SK-N-SH treated with all-trans-retinoic acid at 6 μM for 48 hours (cell line): ENCODE measurements at regions not wholly inside any gene's neighbourhood (a gene's known extent, or its start where the extent isn't known, plus 50 kb on each side); places are given as distances from the start of the nearest gene placed in this dataset.
A peak's percentile ranks its signal among the peaks of the same experiment; 100 is the strongest.

Source experiments
- ATAC-seq: fragments of 200-7000 bp; cut with Tn5 transposase; 3 replicates; pipeline ENCODE4 v1.9.1; 2020; ENCODE audit warnings: mild to moderate bottlenecking, moderate library complexity
- ARNTL ChIP-seq: fragments of 450-650 bp; formaldehyde crosslinking; IDR thresholded peaks from 2 replicates; pipeline ENCODE4 v1.5.0; 2020; ENCODE audit warnings: low read depth, mild to moderate bottlenecking, moderate library complexity, borderline replicate concordance
- BACH2 ChIP-seq: fragments of 250-450 bp; sonication (Bioruptor Pico); IDR thresholded peaks from 2 replicates; pipeline ENCODE4 v1.9.0; 2021; ENCODE audit warnings: mild to moderate bottlenecking, borderline replicate concordance
- CSDC2 ChIP-seq: fragments of 250-450 bp; sonication (Bioruptor Pico); IDR thresholded peaks from 2 replicates; pipeline ENCODE4 v1.5.0; 2020; ENCODE audit warnings: mild to moderate bottlenecking, moderate library complexity
- ESRRG ChIP-seq: fragments of 250-450 bp; sonication (Bioruptor Pico); IDR thresholded peaks from 2 replicates; pipeline ENCODE4 v1.6.1; 2021; ENCODE audit warnings: mild to moderate bottlenecking
- GLIS3 ChIP-seq: fragments of 250-450 bp; sonication (Bioruptor Pico); IDR thresholded peaks from 2 replicates; pipeline ENCODE4 v1.5.0; 2020; ENCODE audit warnings: mild to moderate bottlenecking, moderate library complexity
- OSR1 ChIP-seq: fragments of 250-450 bp; sonication (Bioruptor Pico); IDR thresholded peaks from 2 replicates; pipeline ENCODE4 v1.8.0; 2022; ENCODE audit warnings: moderate library complexity, mild to moderate bottlenecking, inconsistent platforms
- PPARA ChIP-seq: fragments of 250-450 bp; sonication (Bioruptor Pico); IDR thresholded peaks from 2 replicates; pipeline ENCODE4 v1.5.0; 2020; ENCODE audit warnings: mild to moderate bottlenecking, borderline replicate concordance
- RARB ChIP-seq: fragments of 250-450 bp; sonication (Bioruptor Pico); IDR thresholded peaks from 2 replicates; pipeline ENCODE4 v1.8.0; 2021; ENCODE audit warnings: mild to moderate bottlenecking, moderate library complexity
- TCF4 ChIP-seq: fragments of 250-450 bp; sonication (Bioruptor Pico); IDR thresholded peaks from 2 replicates; pipeline ENCODE4 v1.8.0; 2021; ENCODE audit warnings: mild to moderate bottlenecking, moderate library complexity, borderline replicate concordance
- TOX ChIP-seq: fragments of 250-450 bp; sonication (Bioruptor Pico); IDR thresholded peaks from 2 replicates; pipeline ENCODE4 v1.8.0; 2021; ENCODE audit warnings: mild to moderate bottlenecking, moderate library complexity, borderline replicate concordance
- ZC3H10 ChIP-seq: fragments of 250-450 bp; sonication (Bioruptor Pico); IDR thresholded peaks from 2 replicates; pipeline ENCODE4 v1.5.1; 2021; ENCODE audit warnings: mild to moderate bottlenecking, moderate library complexity
- ZFP3 ChIP-seq: fragments of 250-450 bp; sonication (Bioruptor Pico); IDR thresholded peaks from 2 replicates; pipeline ENCODE4 v1.5.0; 2020; ENCODE audit warnings: mild to moderate bottlenecking, moderate library complexity
- ZFP30 ChIP-seq: fragments of 450-650 bp; formaldehyde crosslinking; IDR thresholded peaks from 2 replicates; pipeline ENCODE4 v1.5.0; 2022; ENCODE audit warnings: mild to moderate bottlenecking, moderate library complexity
- ZNF565 ChIP-seq: fragments of 450-650 bp; formaldehyde crosslinking; conservative IDR thresholded peaks from 2 replicates; pipeline ENCODE4 v1.5.0; 2020; ENCODE audit warnings: low read depth, mild to moderate bottlenecking, moderate library complexity
- ZNF70 ChIP-seq: fragments of 450-650 bp; formaldehyde crosslinking; IDR thresholded peaks from 2 replicates; pipeline ENCODE4 v1.5.0; 2020; ENCODE audit warnings: mild to moderate bottlenecking, moderate library complexity
- ZNF8 ChIP-seq: fragments of 450-650 bp; formaldehyde crosslinking; IDR thresholded peaks from 2 replicates; pipeline ENCODE4 v1.5.0; 2020; ENCODE audit warnings: mild to moderate bottlenecking, moderate library complexity
- TF ChIP-seq, protein P1 (sequence below): fragments of 250-450 bp; sonication (Bioruptor Pico); IDR thresholded peaks from 2 replicates; pipeline ENCODE4 v1.5.1; 2021; ENCODE audit warnings: mild to moderate bottlenecking, moderate library complexity
- TF ChIP-seq, protein P2 (sequence below): fragments of 250-450 bp; sonication (Bioruptor Pico); IDR thresholded peaks from 2 replicates; pipeline ENCODE4 v1.5.1; 2020; ENCODE audit warnings: low read depth, mild to moderate bottlenecking, moderate library complexity
- TF ChIP-seq, protein P3 (sequence below): fragments of 250-450 bp; sonication (Bioruptor Pico); IDR thresholded peaks from 2 replicates; pipeline ENCODE4 v1.8.0; 2021; ENCODE audit warnings: low read depth, mild to moderate bottlenecking, moderate library complexity, borderline replicate concordance
- TF ChIP-seq, protein P4 (sequence below): fragments of 250-450 bp; sonication (Bioruptor Pico); IDR thresholded peaks from 2 replicates; pipeline ENCODE4 v1.5.0; 2020; ENCODE audit warnings: mild to moderate bottlenecking, moderate library complexity
- TF ChIP-seq, protein P5 (sequence below): fragments of 250-450 bp; sonication (Bioruptor Pico); IDR thresholded peaks from 2 replicates; pipeline ENCODE4 v1.8.0; 2020; ENCODE audit warnings: mild to moderate bottlenecking, moderate library complexity, borderline replicate concordance

GRCh38 chr6:76866091-76866915 is 597.0 kb downstream of the HTR1B start:
- TF ChIP-seq, protein P1, sequence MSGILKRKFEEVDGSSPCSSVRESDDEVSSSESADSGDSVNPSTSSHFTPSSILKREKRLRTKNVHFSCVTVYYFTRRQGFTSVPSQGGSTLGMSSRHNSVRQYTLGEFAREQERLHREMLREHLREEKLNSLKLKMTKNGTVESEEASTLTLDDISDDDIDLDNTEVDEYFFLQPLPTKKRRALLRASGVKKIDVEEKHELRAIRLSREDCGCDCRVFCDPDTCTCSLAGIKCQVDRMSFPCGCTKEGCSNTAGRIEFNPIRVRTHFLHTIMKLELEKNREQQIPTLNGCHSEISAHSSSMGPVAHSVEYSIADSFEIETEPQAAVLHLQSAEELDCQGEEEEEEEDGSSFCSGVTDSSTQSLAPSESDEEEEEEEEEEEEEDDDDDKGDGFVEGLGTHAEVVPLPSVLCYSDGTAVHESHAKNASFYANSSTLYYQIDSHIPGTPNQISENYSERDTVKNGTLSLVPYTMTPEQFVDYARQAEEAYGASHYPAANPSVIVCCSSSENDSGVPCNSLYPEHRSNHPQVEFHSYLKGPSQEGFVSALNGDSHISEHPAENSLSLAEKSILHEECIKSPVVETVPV (CRISPR knock-in tag) = no peak
- TF ChIP-seq ZNF8 (CRISPR knock-in tag) (no peak), TOX (no peak), GLIS3 (CRISPR knock-in tag) (no peak)
- TF ChIP-seq, protein P2, sequence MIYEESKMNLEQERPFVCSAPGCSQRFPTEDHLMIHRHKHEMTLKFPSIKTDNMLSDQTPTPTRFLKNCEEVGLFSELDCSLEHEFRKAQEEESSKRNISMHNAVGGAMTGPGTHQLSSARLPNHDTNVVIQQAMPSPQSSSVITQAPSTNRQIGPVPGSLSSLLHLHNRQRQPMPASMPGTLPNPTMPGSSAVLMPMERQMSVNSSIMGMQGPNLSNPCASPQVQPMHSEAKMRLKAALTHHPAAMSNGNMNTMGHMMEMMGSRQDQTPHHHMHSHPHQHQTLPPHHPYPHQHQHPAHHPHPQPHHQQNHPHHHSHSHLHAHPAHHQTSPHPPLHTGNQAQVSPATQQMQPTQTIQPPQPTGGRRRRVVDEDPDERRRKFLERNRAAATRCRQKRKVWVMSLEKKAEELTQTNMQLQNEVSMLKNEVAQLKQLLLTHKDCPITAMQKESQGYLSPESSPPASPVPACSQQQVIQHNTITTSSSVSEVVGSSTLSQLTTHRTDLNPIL = no peak
- TF ChIP-seq, all 23 proteins: peak for 0
- ATAC-seq = no peak

GRCh38 chr6:76862936-76863335 is 600.4 kb downstream of the HTR1B start:
- ATAC-seq = no peak
- no peak for TF ChIP-seq TOX
- no peak for TF ChIP-seq GLIS3 (CRISPR knock-in tag)
- TF ChIP-seq OSR1 (CRISPR knock-in tag) = no peak

DNA sequence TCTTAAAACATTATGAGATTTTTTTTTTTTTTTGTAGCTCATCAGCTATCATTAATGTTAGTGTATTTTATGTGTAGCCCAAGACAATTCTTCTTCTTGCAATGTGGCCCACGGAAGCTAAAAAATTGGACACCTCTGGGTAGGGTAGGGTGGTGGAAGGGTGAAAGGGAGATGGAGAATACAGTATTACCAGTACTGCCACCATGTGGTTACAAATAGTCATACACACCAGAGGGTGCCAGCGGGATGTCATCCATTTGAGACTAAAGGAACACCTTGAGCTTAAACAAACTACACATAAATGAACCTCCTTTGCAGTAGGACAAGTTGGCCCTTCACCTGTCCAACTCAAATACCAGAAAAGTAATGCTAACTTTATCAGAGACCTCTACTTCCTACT is 601.9 kb downstream of the HTR1B start:
- peak; percentile 86 for ATAC-seq
- TF ChIP-seq ZNF565 = no peak
- TF ChIP-seq GLIS3 (CRISPR knock-in tag) = no peak
- TF ChIP-seq, protein P1 (CRISPR knock-in tag) = no peak
- TF ChIP-seq, protein P3, sequence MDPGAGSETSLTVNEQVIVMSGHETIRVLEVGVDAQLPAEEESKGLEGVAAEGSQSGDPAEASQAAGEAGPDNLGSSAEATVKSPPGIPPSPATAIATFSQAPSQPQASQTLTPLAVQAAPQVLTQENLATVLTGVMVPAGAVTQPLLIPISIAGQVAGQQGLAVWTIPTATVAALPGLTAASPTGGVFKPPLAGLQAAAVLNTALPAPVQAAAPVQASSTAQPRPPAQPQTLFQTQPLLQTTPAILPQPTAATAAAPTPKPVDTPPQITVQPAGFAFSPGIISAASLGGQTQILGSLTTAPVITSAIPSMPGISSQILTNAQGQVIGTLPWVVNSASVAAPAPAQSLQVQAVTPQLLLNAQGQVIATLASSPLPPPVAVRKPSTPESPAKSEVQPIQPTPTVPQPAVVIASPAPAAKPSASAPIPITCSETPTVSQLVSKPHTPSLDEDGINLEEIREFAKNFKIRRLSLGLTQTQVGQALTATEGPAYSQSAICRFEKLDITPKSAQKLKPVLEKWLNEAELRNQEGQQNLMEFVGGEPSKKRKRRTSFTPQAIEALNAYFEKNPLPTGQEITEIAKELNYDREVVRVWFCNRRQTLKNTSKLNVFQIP = no peak
- TF ChIP-seq ZFP3 = no peak
- TF ChIP-seq TCF4 = no peak
- TF ChIP-seq PPARA = no peak
- TF ChIP-seq ZFP30 (CRISPR knock-in tag) = no peak
- TF ChIP-seq RARB (CRISPR knock-in tag) = no peak
- TF ChIP-seq, protein P4, sequence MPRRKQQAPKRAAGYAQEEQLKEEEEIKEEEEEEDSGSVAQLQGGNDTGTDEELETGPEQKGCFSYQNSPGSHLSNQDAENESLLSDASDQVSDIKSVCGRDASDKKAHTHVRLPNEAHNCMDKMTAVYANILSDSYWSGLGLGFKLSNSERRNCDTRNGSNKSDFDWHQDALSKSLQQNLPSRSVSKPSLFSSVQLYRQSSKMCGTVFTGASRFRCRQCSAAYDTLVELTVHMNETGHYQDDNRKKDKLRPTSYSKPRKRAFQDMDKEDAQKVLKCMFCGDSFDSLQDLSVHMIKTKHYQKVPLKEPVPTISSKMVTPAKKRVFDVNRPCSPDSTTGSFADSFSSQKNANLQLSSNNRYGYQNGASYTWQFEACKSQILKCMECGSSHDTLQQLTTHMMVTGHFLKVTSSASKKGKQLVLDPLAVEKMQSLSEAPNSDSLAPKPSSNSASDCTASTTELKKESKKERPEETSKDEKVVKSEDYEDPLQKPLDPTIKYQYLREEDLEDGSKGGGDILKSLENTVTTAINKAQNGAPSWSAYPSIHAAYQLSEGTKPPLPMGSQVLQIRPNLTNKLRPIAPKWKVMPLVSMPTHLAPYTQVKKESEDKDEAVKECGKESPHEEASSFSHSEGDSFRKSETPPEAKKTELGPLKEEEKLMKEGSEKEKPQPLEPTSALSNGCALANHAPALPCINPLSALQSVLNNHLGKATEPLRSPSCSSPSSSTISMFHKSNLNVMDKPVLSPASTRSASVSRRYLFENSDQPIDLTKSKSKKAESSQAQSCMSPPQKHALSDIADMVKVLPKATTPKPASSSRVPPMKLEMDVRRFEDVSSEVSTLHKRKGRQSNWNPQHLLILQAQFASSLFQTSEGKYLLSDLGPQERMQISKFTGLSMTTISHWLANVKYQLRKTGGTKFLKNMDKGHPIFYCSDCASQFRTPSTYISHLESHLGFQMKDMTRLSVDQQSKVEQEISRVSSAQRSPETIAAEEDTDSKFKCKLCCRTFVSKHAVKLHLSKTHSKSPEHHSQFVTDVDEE = no peak
- TF ChIP-seq, protein P5, sequence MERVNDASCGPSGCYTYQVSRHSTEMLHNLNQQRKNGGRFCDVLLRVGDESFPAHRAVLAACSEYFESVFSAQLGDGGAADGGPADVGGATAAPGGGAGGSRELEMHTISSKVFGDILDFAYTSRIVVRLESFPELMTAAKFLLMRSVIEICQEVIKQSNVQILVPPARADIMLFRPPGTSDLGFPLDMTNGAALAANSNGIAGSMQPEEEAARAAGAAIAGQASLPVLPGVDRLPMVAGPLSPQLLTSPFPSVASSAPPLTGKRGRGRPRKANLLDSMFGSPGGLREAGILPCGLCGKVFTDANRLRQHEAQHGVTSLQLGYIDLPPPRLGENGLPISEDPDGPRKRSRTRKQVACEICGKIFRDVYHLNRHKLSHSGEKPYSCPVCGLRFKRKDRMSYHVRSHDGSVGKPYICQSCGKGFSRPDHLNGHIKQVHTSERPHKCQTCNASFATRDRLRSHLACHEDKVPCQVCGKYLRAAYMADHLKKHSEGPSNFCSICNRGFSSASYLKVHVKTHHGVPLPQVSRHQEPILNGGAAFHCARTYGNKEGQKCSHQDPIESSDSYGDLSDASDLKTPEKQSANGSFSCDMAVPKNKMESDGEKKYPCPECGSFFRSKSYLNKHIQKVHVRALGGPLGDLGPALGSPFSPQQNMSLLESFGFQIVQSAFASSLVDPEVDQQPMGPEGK (CRISPR knock-in tag) = no peak

- no peak for ATAC-seq
- no peak for TF ChIP-seq ARNTL (CRISPR knock-in tag)
- no peak for TF ChIP-seq OSR1 (CRISPR knock-in tag)
- no peak for TF ChIP-seq PPARA
- TF ChIP-seq CSDC2 (CRISPR knock-in tag) = no peak
- no peak for TF ChIP-seq ZNF70 (CRISPR knock-in tag)
- TF ChIP-seq, protein P1 (CRISPR knock-in tag) = no peak
- TF ChIP-seq ZNF565 = no peak
- no peak for TF ChIP-seq ZFP30 (CRISPR knock-in tag)
- TF ChIP-seq TOX = no peak
- no peak for TF ChIP-seq BACH2 (CRISPR knock-in tag)
- no peak for TF ChIP-seq ZFP3
- TF ChIP-seq, protein P5 (CRISPR knock-in tag) = no peak
- TF ChIP-seq GLIS3 (CRISPR knock-in tag) = no peak
- no peak for TF ChIP-seq ZC3H10
- no peak for TF ChIP-seq ESRRG
Observed at GRCh38 chr6:76856065-76856464, 607.2 kb downstream of the HTR1B start.
